ENCODE measurements at regions not wholly inside any gene's neighbourhood (a gene's known extent, or its start where the extent isn't known, plus 50 kb on each side); places are given as distances from the start of the nearest gene placed in this dataset.
"Not testable (repeated sequence)": the region's sequence is repeated elsewhere in the genome, so short reads cannot be mapped to it uniquely, and the experiment has no call there.

GRCh38 chr17:30580916-30581315, 103.7 kb downstream of the GOSR1 start:
- no peak for DNase-seq

GRCh38 chr17:30579610-30580315, 102.6 kb downstream of the GOSR1 start:
- no peak for DNase-seq

- not testable (repeated sequence) for DNase-seq
Measured at GRCh38 chr17:30578015-30578717, 101.0 kb downstream of the GOSR1 start.
